H1 (cell line): ENCODE measurements at regions not wholly inside any gene's neighbourhood (a gene's known extent, or its start where the extent isn't known, plus 50 kb on each side); places are given as distances from the start of the nearest gene placed in this dataset.

Experiments used
- CTCF ChIA-PET: fragments of 300-600 bp; sonication (Branson Sonifier 250); formaldehyde crosslinking; loops from one replicate; lab custom pipeline; 2021; ENCODE audit not compliant: partially characterized antibody; lab: Charles Lee
- POLR2A ChIA-PET: fragments of 300-600 bp; sonication (Branson Sonifier 250); formaldehyde crosslinking; loops from one replicate; lab custom pipeline; 2021; ENCODE audit warnings: inconsistent platforms; ENCODE audit not compliant: partially characterized antibody; lab: Charles Lee
- DNase-seq, 2 experiments: peaks; one replicate each; pipeline versions ENCODE4 v3.0.0 to v3.0.0-alpha.2; 2010 to 2022; ENCODE audit warnings: low spot score in 2 of 2, low read depth in 1 of 2, mixed read lengths in 1 of 2
- FAIRE-seq: peaks from 2 replicates; lab custom pipeline; 2011; peaks lifted over from hg19 to GRCh38; lab: Jason Lieb, UNC
- H2AFZ ChIP-seq: 2 replicates; pipeline ENCODE4 v1.8.1; 2012; ENCODE audit warnings: low read length, inconsistent platforms
- H2AK5ac ChIP-seq: 2 replicates; pipeline ENCODE4 v1.6.1; 2013; ENCODE audit warnings: low read depth, low read length
- H2BK120ac ChIP-seq: replicated peaks from 2 replicates; pipeline ENCODE3; 2013; ENCODE audit warnings: low read depth, low read length, inconsistent platforms
- H2BK12ac ChIP-seq: 2 replicates; pipeline ENCODE4 v1.6.1; 2013; ENCODE audit warnings: low read depth, low read length
- H2BK15ac ChIP-seq: 2 replicates; pipeline ENCODE4 v1.6.1; 2013; ENCODE audit warnings: low read length
- H2BK20ac ChIP-seq: 2 replicates; pipeline ENCODE4 v1.6.1; 2013; ENCODE audit warnings: low read length
- H2BK5ac ChIP-seq: 2 replicates; pipeline ENCODE4 v1.6.1; 2013; ENCODE audit warnings: low read depth, low read length
- H3K14ac ChIP-seq: 2 replicates; pipeline ENCODE4 v1.6.1; 2013; ENCODE audit warnings: inconsistent platforms; ENCODE audit not compliant: insufficient read length
- H3K18ac ChIP-seq: 2 replicates; pipeline ENCODE4 v1.6.1; 2013; ENCODE audit warnings: low read length; ENCODE audit errors: extremely low read depth
- H3K23ac ChIP-seq: 2 replicates; pipeline ENCODE4 v1.6.1; 2013; ENCODE audit warnings: inconsistent platforms; ENCODE audit not compliant: insufficient read length
- H3K23me2 ChIP-seq: 2 replicates; pipeline ENCODE4 v1.6.1; 2013; ENCODE audit warnings: low read depth, low read length
- H3K27ac ChIP-seq: 2 replicates; pipeline ENCODE4 v1.6.1; 2011; ENCODE audit warnings: low read depth, low read length, inconsistent platforms
- H3K27me3 ChIP-seq, 4 experiments: replicated peaks in 1 of 4; 1 replicate in 1 of 4; 2 replicates in 3 of 4; pipeline versions ENCODE4 v1.6.1 to v1.8.1; 2011 to 2013; ENCODE audit warnings: low read length in 3 of 4, mild to moderate bottlenecking in 3 of 4, inconsistent platforms in 2 of 4, mixed read lengths in 2 of 4, moderate library complexity in 1 of 4; ENCODE audit not compliant: control insufficient read depth in 3 of 4, insufficient read depth in 3 of 4; ENCODE audit errors: extremely low read depth in 1 of 4
- H3K36me3 ChIP-seq, 4 experiments: 2 replicates each; pipeline versions ENCODE4 v1.6.1 to v1.8.1; 2011 to 2013; ENCODE audit warnings: mild to moderate bottlenecking in 4 of 4, low read length in 3 of 4, moderate library complexity in 2 of 4, control low read depth in 1 of 4, inconsistent platforms in 1 of 4; ENCODE audit not compliant: insufficient read depth in 4 of 4, control insufficient read depth in 2 of 4
- H3K4ac ChIP-seq: replicated peaks from 2 replicates; pipeline ENCODE3; 2013; ENCODE audit warnings: low read length, low read depth, mixed read lengths, inconsistent platforms; ENCODE audit not compliant: insufficient read length
- H3K4me1 ChIP-seq, 4 experiments: replicated peaks in 1 of 4; 1 replicate in 1 of 4; 2 replicates in 3 of 4; pipeline versions ENCODE4 v1.6.1 to v1.8.1; 2011 to 2013; ENCODE audit warnings: low read length in 3 of 4, inconsistent platforms in 2 of 4, mixed read lengths in 1 of 4; ENCODE audit not compliant: insufficient read depth in 4 of 4, control insufficient read depth in 3 of 4
- H3K4me2 ChIP-seq, 2 experiments: 2 replicates each; pipeline versions ENCODE4 v1.6.1 to v1.8.1; 2011 to 2013; ENCODE audit warnings: low read depth in 2 of 2, low read length in 2 of 2, control low read depth in 1 of 2, inconsistent platforms in 1 of 2, mild to moderate bottlenecking in 1 of 2; ENCODE audit not compliant: insufficient read depth in 1 of 2
- H3K4me3 ChIP-seq, 4 experiments: fragments of 200-600, 300-600 bp in 1 of 4; sonication (generic), shearing (Covaris generic), sonication (Bioruptor Twin) in 1 of 4; 2 replicates each; pipeline versions ENCODE4 v1.5.1 to v1.8.1; 2011 to 2016; ENCODE audit warnings: low read length in 4 of 4, low read depth in 3 of 4, control low read depth in 2 of 4, inconsistent platforms in 2 of 4, mild to moderate bottlenecking in 2 of 4, mixed read lengths in 1 of 4, moderate library complexity in 1 of 4; ENCODE audit not compliant: insufficient read depth in 2 of 4; ENCODE audit errors: extremely low read depth in 1 of 4
- H3K56ac ChIP-seq: replicated peaks from 2 replicates; pipeline ENCODE3; 2013; ENCODE audit warnings: low read depth, mild to moderate bottlenecking, mixed read lengths, low read length, inconsistent platforms; ENCODE audit not compliant: insufficient read length
- H3K79me1 ChIP-seq: 2 replicates; pipeline ENCODE4 v1.6.1; 2013; ENCODE audit warnings: low read depth, low read length, control low read depth
- H3K79me2 ChIP-seq, 2 experiments: 2 replicates each; pipeline versions ENCODE4 v1.6.1 to v1.8.1; 2012 to 2013; ENCODE audit warnings: low read length in 2 of 2, mild to moderate bottlenecking in 2 of 2, inconsistent platforms in 1 of 2; ENCODE audit not compliant: insufficient read depth in 2 of 2, control insufficient read depth in 1 of 2
- H3K9ac ChIP-seq, 4 experiments: replicated peaks in 1 of 4; 1 replicate in 1 of 4; 2 replicates in 3 of 4; pipeline versions ENCODE4 v1.6.1 to v1.8.1; 2011 to 2013; ENCODE audit warnings: low read depth in 3 of 4, low read length in 3 of 4, control low read depth in 2 of 4, mild to moderate bottlenecking in 2 of 4, moderate library complexity in 2 of 4, inconsistent platforms in 1 of 4; ENCODE audit errors: extremely low read depth in 1 of 4
- H3K9me3 ChIP-seq, 2 experiments: 2 replicates each; pipeline versions ENCODE4 v1.6.1 to v1.8.1; 2012 to 2013; ENCODE audit warnings: mild to moderate bottlenecking in 2 of 2, moderate library complexity in 2 of 2, control low read depth in 1 of 2, inconsistent platforms in 1 of 2, low read depth in 1 of 2, low read length in 1 of 2, mixed read lengths in 1 of 2; ENCODE audit not compliant: insufficient read depth in 2 of 2
- H4K20me1 ChIP-seq, 2 experiments: replicated peaks in 1 of 2; 2 replicates each; pipeline versions ENCODE3 to v1.8.1; 2011 to 2013; ENCODE audit warnings: inconsistent platforms in 2 of 2, low read length in 2 of 2, mild to moderate bottlenecking in 1 of 2; ENCODE audit not compliant: insufficient read depth in 2 of 2, control insufficient read depth in 1 of 2
- H4K5ac ChIP-seq: 2 replicates; pipeline ENCODE4 v1.6.1; 2013; ENCODE audit warnings: low read length, low read depth, mixed read lengths, inconsistent platforms; ENCODE audit not compliant: insufficient read length
- H4K8ac ChIP-seq: 2 replicates; pipeline ENCODE4 v1.8.0; 2013; ENCODE audit warnings: mild to moderate bottlenecking, moderate library complexity, low read length, inconsistent platforms; ENCODE audit not compliant: insufficient read depth; ENCODE audit errors: extremely low read depth
- H4K91ac ChIP-seq: replicated peaks from 2 replicates; pipeline ENCODE3; 2013; ENCODE audit warnings: low read length, mixed read lengths, inconsistent platforms; ENCODE audit not compliant: insufficient read length
- BRCA1 ChIP-seq: IDR thresholded peaks from 2 replicates; pipeline ENCODE4 v1.6.1; 2012; ENCODE audit warnings: low read depth, low read length, improper control_type of control experiment
- FOSL1 ChIP-seq: IDR thresholded peaks from 2 replicates; pipeline ENCODE4 v1.6.1; 2011; ENCODE audit warnings: mild to moderate bottlenecking, low read depth, low read length, moderate library complexity; ENCODE audit not compliant: insufficient read depth
- HDAC6 ChIP-seq: IDR thresholded peaks from one replicate; pipeline ENCODE4 v1.7.1; 2012; ENCODE audit warnings: low read depth, mild to moderate bottlenecking, inconsistent platforms, low read length, moderate library complexity
- MAFK ChIP-seq: IDR thresholded peaks from 2 replicates; pipeline ENCODE4 v1.6.1; 2012; ENCODE audit warnings: low read depth, mild to moderate bottlenecking, improper control_type of control experiment, low read length
- NANOG ChIP-seq: IDR thresholded peaks from 2 replicates; pipeline ENCODE4 v1.6.1; 2011; ENCODE audit warnings: low read length, low read depth, mild to moderate bottlenecking, inconsistent platforms; ENCODE audit not compliant: insufficient read depth, poor library complexity, severe bottlenecking
- RBBP5 ChIP-seq: IDR thresholded peaks from 2 replicates; pipeline ENCODE4 v1.7.1; 2012; ENCODE audit warnings: low read depth, mild to moderate bottlenecking, inconsistent platforms, low read length, moderate library complexity, borderline replicate concordance
- SAP30 ChIP-seq: fragments of 300-600 bp; sonication (generic); IDR thresholded peaks from 2 replicates; pipeline ENCODE4 v1.7.1; 2012; ENCODE audit warnings: low read length, moderate library complexity, mild to moderate bottlenecking, inconsistent platforms; ENCODE audit not compliant: insufficient read depth, insufficient replicate concordance
- TBP ChIP-seq: IDR thresholded peaks from 2 replicates; pipeline ENCODE4 v1.6.1; 2011; ENCODE audit warnings: low read depth, low read length, improper control_type of control experiment
- WGBS, 2 experiments: shearing (Covaris generic) in 1 of 2; methylation state at CpG; one replicate each; pipeline versions ENCODE4 v1.1.6 to v1.1.7; 2013 to 2015; ENCODE audit warnings: low lambda C conversion rate in 2 of 2, mixed read lengths in 2 of 2, inconsistent platforms in 1 of 2, low coverage in 1 of 2, missing lambda C conversion rate in 1 of 2; ENCODE audit not compliant: insufficient replicate concordance in 2 of 2, insufficient coverage in 1 of 2, insufficient read length in 1 of 2; ENCODE audit errors: extremely low coverage in 1 of 2, missing lambda C conversion rate in 1 of 2; 5-methylcytosine and 5-hydroxymethylcytosine counted together
- TF ChIP-seq, protein P1 (sequence below): IDR thresholded peaks from 2 replicates; pipeline ENCODE4 v1.6.1; 2011; ENCODE audit warnings: low read length, improper control_type of control experiment
- TF ChIP-seq, protein P2 (sequence below), 3 experiments: IDR thresholded peaks; 1 replicate in 2 of 3; 2 replicates in 1 of 3; pipeline versions ENCODE4 v1.5.1 to v1.6.1; 2011; ENCODE audit warnings: low read length in 3 of 3, mild to moderate bottlenecking in 3 of 3, inconsistent platforms in 2 of 3, low read depth in 1 of 3, moderate library complexity in 1 of 3; ENCODE audit not compliant: insufficient read depth in 1 of 3; ENCODE audit errors: control extremely low read depth in 1 of 3

DNA sequence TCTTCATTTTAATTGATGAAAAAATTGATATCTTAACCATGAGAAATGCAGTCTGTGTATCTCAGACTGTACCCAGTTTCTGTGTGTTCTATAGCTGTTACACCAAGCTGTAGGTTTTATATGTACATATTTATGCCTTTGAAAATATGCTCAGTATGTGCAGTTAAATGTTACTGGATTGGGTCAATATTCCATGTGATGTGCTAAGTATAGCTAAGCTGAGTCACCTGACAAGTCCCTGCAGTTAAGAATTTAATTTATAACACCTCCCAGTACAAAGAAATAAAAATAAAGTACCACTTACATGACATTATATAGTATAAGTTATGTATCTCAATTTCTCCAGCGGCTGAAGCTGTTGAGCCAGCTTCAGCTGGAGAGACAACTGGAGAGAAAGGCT, 984.0 kb downstream of the GALC start:
- H3K14ac ChIP-seq = no peak overlapping the region
- H3K4me3 ChIP-seq = no peak overlapping the region
- no peaks in the 10 kb centered on the region for H3K79me2 ChIP-seq
- POLR2A ChIA-PET = no interaction called here
- H3K9ac ChIP-seq = no peak overlapping the region
- H3K23ac ChIP-seq = no peak overlapping the region
- H2BK5ac ChIP-seq = no peak overlapping the region
- H2BK20ac ChIP-seq = no peak overlapping the region
- no peak overlapping the region for H2BK120ac ChIP-seq
- no peaks in the 10 kb centered on the region; the same call in 1 of the 2 replicates for H3K23me2 ChIP-seq
- H2BK15ac ChIP-seq = no peak overlapping the region
- CTCF ChIA-PET = interaction anchor here (0.7 kb wide), 1 partner anchor 217 kb away, joined by 3 read pairs; no protein-coding TSS in a partner anchor
- DNase-seq (no peak), FAIRE-seq (no peak)
- no peaks in the 10 kb centered on the region for H3K36me3 ChIP-seq
- H3K9me3 ChIP-seq = no peaks in the 10 kb centered on the region
- H3K27me3 ChIP-seq = no peaks in the 10 kb centered on the region
- no peak overlapping the region for H3K18ac ChIP-seq
- no peak overlapping the region for H3K4me2 ChIP-seq
- no peak overlapping the region for H2AK5ac ChIP-seq
- WGBS, 2 experiments = 88% methylated on average over 1 of the region's 1 CpG; no CpG with 5 or more reads in 1 of the 2 experiments
- H3K4ac ChIP-seq = no peak overlapping the region
- no peak overlapping the region for H4K5ac ChIP-seq
- H4K91ac ChIP-seq = no peak overlapping the region
- no peak overlapping the region for H2BK12ac ChIP-seq
- no peak overlapping the region for H3K56ac ChIP-seq
- no peaks in the 10 kb centered on the region for H3K79me1 ChIP-seq
- H3K4me1 ChIP-seq = no peaks in the 10 kb centered on the region
- H4K20me1 ChIP-seq = no peaks in the 10 kb centered on the region
- no peak overlapping the region for H3K27ac ChIP-seq
- H4K8ac ChIP-seq = no peak overlapping the region
- H2AFZ ChIP-seq = no peak overlapping the region
- TF ChIP-seq HDAC6 (no peak), TBP (no peak), MAFK (no peak), NANOG (no peak), BRCA1 (no peak), FOSL1 (no peak), RBBP5 (no peak), SAP30 (no peak)
- TF ChIP-seq, protein P1, sequence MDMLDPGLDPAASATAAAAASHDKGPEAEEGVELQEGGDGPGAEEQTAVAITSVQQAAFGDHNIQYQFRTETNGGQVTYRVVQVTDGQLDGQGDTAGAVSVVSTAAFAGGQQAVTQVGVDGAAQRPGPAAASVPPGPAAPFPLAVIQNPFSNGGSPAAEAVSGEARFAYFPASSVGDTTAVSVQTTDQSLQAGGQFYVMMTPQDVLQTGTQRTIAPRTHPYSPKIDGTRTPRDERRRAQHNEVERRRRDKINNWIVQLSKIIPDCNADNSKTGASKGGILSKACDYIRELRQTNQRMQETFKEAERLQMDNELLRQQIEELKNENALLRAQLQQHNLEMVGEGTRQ = no peak
- TF ChIP-seq, protein P2, sequence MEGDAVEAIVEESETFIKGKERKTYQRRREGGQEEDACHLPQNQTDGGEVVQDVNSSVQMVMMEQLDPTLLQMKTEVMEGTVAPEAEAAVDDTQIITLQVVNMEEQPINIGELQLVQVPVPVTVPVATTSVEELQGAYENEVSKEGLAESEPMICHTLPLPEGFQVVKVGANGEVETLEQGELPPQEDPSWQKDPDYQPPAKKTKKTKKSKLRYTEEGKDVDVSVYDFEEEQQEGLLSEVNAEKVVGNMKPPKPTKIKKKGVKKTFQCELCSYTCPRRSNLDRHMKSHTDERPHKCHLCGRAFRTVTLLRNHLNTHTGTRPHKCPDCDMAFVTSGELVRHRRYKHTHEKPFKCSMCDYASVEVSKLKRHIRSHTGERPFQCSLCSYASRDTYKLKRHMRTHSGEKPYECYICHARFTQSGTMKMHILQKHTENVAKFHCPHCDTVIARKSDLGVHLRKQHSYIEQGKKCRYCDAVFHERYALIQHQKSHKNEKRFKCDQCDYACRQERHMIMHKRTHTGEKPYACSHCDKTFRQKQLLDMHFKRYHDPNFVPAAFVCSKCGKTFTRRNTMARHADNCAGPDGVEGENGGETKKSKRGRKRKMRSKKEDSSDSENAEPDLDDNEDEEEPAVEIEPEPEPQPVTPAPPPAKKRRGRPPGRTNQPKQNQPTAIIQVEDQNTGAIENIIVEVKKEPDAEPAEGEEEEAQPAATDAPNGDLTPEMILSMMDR (IDR thresholded peaks at IDR 0.05; ENCODE audit: control extremely low read depth in 1 of 3, insufficient read depth in 1 of 3, low read depth in 1 of 3, low read length in 3 of 3) = no peak
